K562 (cell line): ENCODE measurements at regions not wholly inside any gene's neighbourhood (a gene's known extent, or its start where the extent isn't known, plus 50 kb on each side); places are given as distances from the start of the nearest gene placed in this dataset.

Source experiments
- BCL6 ChIP-seq: fragments of 250-450 bp; sonication (Bioruptor Pico); IDR thresholded peaks from 2 replicates; pipeline ENCODE4 v1.4.0; 2020
- ETV6 ChIP-seq, 3 experiments: fragments of 150-350 bp in 1 of 3; sonication (generic) in 1 of 3; formaldehyde crosslinking in 1 of 3; IDR thresholded peaks; 2 replicates each; pipeline versions ENCODE4 v1.6.1 to v1.8.0; 2014 to 2022; ENCODE audit warnings: borderline replicate concordance in 2 of 3, low read depth in 2 of 3, antibody characterized with exemption in 1 of 3, low read length in 1 of 3, mild to moderate bottlenecking in 1 of 3, missing genetic modification reagents in 1 of 3
- JUNB ChIP-seq: fragments of 450-650 bp; formaldehyde crosslinking; conservative IDR thresholded peaks from 2 replicates; pipeline ENCODE4 v1.4.0; 2020; ENCODE audit warnings: mild to moderate bottlenecking
- NFIC ChIP-seq: fragments of 450-650 bp; IDR thresholded peaks from 2 replicates; pipeline ENCODE4 v1.6.1; 2017; ENCODE audit warnings: mild to moderate bottlenecking, inconsistent platforms
- POLR2A ChIP-seq: fragments of 450-650 bp; conservative IDR thresholded peaks from 2 replicates; pipeline ENCODE4 v1.6.1; 2016
- POLR2G ChIP-seq: fragments of 200-400 bp; formaldehyde crosslinking; IDR thresholded peaks from 2 replicates; pipeline ENCODE4 v1.6.1; 2017; ENCODE audit warnings: low read depth, mild to moderate bottlenecking, antibody characterized with exemption, low read length, moderate library complexity
- TAF1 ChIP-seq: IDR thresholded peaks from 2 replicates; pipeline ENCODE4 v1.6.1; 2011; ENCODE audit warnings: mild to moderate bottlenecking, low read length, moderate library complexity; ENCODE audit not compliant: insufficient read depth, control insufficient read depth, severe bottlenecking; ENCODE audit errors: extremely low read depth
- ZBTB17 ChIP-seq: fragments of 450-650 bp; formaldehyde crosslinking; IDR thresholded peaks from 2 replicates; pipeline ENCODE4 v1.4.0; 2020; ENCODE audit warnings: mild to moderate bottlenecking
- ZFX ChIP-seq: sonication (generic); formaldehyde crosslinking; IDR thresholded peaks from 2 replicates; pipeline ENCODE4 v1.8.0; 2022; ENCODE audit warnings: mild to moderate bottlenecking, missing genetic modification reagents, moderate library complexity
- TF ChIP-seq, protein P1 (sequence below), 3 experiments: IDR thresholded peaks in 2 of 3; conservative IDR thresholded peaks in 1 of 3; 2 replicates each; pipeline ENCODE4 v1.5.1; 2011 to 2012; ENCODE audit warnings: low read length in 3 of 3, mild to moderate bottlenecking in 3 of 3, control low read depth in 2 of 3, improper control_type of control experiment in 1 of 3, inconsistent platforms in 1 of 3, low read depth in 1 of 3, mixed read lengths in 1 of 3, moderate library complexity in 1 of 3; ENCODE audit not compliant: insufficient read depth in 2 of 3
- TF ChIP-seq, protein P2 (sequence below): fragments of 250-450 bp; sonication (Bioruptor Pico); IDR thresholded peaks from 2 replicates; pipeline ENCODE4 v1.5.0; 2021

DNA sequence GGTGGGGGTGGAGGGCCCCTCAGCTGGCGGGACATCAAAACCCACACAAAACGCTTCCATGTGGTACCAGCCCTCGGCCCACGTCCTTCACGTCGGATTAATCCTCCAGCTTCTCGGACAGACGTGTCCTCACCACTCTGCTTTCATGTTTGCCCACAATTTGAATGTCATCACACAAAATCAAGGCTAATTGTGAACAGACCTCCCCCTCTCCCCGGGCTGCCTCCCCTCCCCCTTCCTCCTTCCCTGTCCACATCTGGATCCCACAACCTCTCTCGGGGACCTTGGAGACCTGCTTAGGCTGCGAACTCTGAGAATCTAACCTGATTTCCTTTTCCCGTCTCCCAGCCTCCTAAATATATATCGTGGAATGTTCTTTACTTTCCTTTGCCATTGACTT, 262.9 kb downstream of the MN1 start:
- TF ChIP-seq, protein P1, sequence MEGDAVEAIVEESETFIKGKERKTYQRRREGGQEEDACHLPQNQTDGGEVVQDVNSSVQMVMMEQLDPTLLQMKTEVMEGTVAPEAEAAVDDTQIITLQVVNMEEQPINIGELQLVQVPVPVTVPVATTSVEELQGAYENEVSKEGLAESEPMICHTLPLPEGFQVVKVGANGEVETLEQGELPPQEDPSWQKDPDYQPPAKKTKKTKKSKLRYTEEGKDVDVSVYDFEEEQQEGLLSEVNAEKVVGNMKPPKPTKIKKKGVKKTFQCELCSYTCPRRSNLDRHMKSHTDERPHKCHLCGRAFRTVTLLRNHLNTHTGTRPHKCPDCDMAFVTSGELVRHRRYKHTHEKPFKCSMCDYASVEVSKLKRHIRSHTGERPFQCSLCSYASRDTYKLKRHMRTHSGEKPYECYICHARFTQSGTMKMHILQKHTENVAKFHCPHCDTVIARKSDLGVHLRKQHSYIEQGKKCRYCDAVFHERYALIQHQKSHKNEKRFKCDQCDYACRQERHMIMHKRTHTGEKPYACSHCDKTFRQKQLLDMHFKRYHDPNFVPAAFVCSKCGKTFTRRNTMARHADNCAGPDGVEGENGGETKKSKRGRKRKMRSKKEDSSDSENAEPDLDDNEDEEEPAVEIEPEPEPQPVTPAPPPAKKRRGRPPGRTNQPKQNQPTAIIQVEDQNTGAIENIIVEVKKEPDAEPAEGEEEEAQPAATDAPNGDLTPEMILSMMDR (IDR thresholded peaks at IDR 0.05 in 2 of 3, conservative IDR thresholded peaks at IDR 0.05 in 1 of 3; ENCODE audit: insufficient read depth in 2 of 3, low read depth in 1 of 3, low read length in 3 of 3) = no peak
- TF ChIP-seq POLR2G (no peak), POLR2A (no peak), ZBTB17 (no peak), JUNB (CRISPR knock-in tag) (no peak), ZFX (no peak), BCL6 (CRISPR knock-in tag) (no peak), NFIC (no peak), TAF1 (no peak), ETV6 (IDR thresholded peaks at IDR 0.05; ENCODE audit: borderline replicate concordance in 1 of 2, low read depth in 2 of 2, low read length in 1 of 2) (no peak), ETV6 (CRISPR knock-in tag; IDR thresholded peaks at IDR 0.05; ENCODE audit: borderline replicate concordance) (no peak)
- TF ChIP-seq, protein P2, sequence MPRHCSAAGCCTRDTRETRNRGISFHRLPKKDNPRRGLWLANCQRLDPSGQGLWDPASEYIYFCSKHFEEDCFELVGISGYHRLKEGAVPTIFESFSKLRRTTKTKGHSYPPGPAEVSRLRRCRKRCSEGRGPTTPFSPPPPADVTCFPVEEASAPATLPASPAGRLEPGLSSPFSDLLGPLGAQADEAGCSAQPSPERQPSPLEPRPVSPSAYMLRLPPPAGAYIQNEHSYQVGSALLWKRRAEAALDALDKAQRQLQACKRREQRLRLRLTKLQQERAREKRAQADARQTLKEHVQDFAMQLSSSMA (CRISPR knock-in tag) = no peak
